ENCODE measurements at regions not wholly inside any gene's neighbourhood (a gene's known extent, or its start where the extent isn't known, plus 50 kb on each side); places are given as distances from the start of the nearest gene placed in this dataset.

GRCh38 chr20:7610681-7611080 lies 329.6 kb downstream of the HAO1 start:
- DNase-seq: no peak

- DNase-seq: no peak
Measured at GRCh38 chr20:7617797-7618196, 322.5 kb downstream of the HAO1 start.

- DNase-seq: no peak
Measured at GRCh38 chr20:7622399-7622961, 317.8 kb downstream of the HAO1 start.

- no peak for DNase-seq
Measured at GRCh38 chr20:7624886-7625285, 315.4 kb downstream of the HAO1 start.

- no peak for DNase-seq
Measured at GRCh38 chr20:7627734-7628663, 312.3 kb downstream of the HAO1 start.

- no peak for DNase-seq
Measured at GRCh38 chr20:7629880-7630279, 310.4 kb downstream of the HAO1 start.

GRCh38 chr20:7637184-7637583 lies 303.1 kb downstream of the HAO1 start:
- no peak for DNase-seq

- DNase-seq: no peak
Measured at GRCh38 chr20:7650086-7650879, 290.0 kb downstream of the HAO1 start.

GRCh38 chr20:7654231-7654630 lies 286.0 kb downstream of the HAO1 start:
- no peak for DNase-seq

- no peak for DNase-seq
Measured at GRCh38 chr20:7656687-7657467, 283.4 kb downstream of the HAO1 start.

GRCh38 chr20:7657569-7657968 lies 282.7 kb downstream of the HAO1 start:
- DNase-seq: no peak

- no peak for DNase-seq
Measured at GRCh38 chr20:7660165-7660564, 280.1 kb downstream of the HAO1 start.

GRCh38 chr20:7665376-7665775 lies 274.9 kb downstream of the HAO1 start:
- DNase-seq: no peak

GRCh38 chr20:7667194-7667593 lies 273.1 kb downstream of the HAO1 start:
- no peak for DNase-seq

GRCh38 chr20:7672571-7672970 lies 267.7 kb downstream of the HAO1 start:
- no peak for DNase-seq

GRCh38 chr20:7673841-7674240 lies 266.4 kb downstream of the HAO1 start:
- no peak for DNase-seq

- DNase-seq: no peak
Measured at GRCh38 chr20:7682916-7683315, 257.3 kb downstream of the HAO1 start.

GRCh38 chr20:7687065-7687464 lies 253.2 kb downstream of the HAO1 start:
- no peak for DNase-seq

- DNase-seq: no peak
Measured at GRCh38 chr20:7689151-7689550, 251.1 kb downstream of the HAO1 start.

GRCh38 chr20:7691647-7692269 lies 248.5 kb downstream of the HAO1 start:
- no peak for DNase-seq

GRCh38 chr20:7692478-7692877 lies 247.8 kb downstream of the HAO1 start:
- no peak for DNase-seq
